ENCODE measurements at regions not wholly inside any gene's neighbourhood (a gene's known extent, or its start where the extent isn't known, plus 50 kb on each side); places are given as distances from the start of the nearest gene placed in this dataset.

DNA sequence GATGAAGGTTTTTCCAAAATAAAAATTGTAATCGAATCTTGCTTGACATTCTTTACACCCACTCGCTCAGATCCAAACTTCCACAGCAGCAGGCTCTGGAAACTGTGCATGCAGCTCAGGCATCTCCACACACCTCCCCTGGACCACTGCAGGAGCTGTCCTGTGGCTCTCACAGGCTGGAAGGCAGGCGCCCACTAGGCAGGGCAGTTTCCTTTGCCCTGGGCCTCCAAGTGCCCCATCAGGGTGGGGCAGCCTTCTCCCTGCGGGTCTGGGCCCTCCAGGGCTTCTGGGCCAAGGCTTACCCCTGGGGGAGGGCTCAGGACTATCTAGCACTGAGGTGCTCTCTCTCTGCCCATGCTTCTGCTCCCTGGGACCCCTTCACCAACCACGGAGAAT lies 114.5 kb upstream of the RPL38 start:
- H3K9me3 ChIP-seq = no peaks in the 10 kb centered on the region
- H3K27ac ChIP-seq = no peak overlapping the region
- H3K4me1 ChIP-seq (replicated peaks) = no peaks in the 10 kb centered on the region
- H3K36me3 ChIP-seq = no peaks in the 10 kb centered on the region
- 87% methylated on average over 4 of the region's 5 CpGs for WGBS
- no peaks in the 10 kb centered on the region for H3K27me3 ChIP-seq (replicated peaks; ENCODE audit: insufficient read depth)
- no peak overlapping the region for H3K4me3 ChIP-seq
- TF ChIP-seq, protein P1, sequence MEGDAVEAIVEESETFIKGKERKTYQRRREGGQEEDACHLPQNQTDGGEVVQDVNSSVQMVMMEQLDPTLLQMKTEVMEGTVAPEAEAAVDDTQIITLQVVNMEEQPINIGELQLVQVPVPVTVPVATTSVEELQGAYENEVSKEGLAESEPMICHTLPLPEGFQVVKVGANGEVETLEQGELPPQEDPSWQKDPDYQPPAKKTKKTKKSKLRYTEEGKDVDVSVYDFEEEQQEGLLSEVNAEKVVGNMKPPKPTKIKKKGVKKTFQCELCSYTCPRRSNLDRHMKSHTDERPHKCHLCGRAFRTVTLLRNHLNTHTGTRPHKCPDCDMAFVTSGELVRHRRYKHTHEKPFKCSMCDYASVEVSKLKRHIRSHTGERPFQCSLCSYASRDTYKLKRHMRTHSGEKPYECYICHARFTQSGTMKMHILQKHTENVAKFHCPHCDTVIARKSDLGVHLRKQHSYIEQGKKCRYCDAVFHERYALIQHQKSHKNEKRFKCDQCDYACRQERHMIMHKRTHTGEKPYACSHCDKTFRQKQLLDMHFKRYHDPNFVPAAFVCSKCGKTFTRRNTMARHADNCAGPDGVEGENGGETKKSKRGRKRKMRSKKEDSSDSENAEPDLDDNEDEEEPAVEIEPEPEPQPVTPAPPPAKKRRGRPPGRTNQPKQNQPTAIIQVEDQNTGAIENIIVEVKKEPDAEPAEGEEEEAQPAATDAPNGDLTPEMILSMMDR (IDR thresholded peaks at IDR 0.05) = no peak
- TF ChIP-seq POLR2AphosphoS5 (IDR thresholded peaks at IDR 0.05) (no peak), POLR2A (IDR thresholded peaks at IDR 0.05) (no peak)
- intact Hi-C loops (cut with DNase I) = no loop called here
- no peak for DNase-seq (ENCODE audit: low spot score)

DNA sequence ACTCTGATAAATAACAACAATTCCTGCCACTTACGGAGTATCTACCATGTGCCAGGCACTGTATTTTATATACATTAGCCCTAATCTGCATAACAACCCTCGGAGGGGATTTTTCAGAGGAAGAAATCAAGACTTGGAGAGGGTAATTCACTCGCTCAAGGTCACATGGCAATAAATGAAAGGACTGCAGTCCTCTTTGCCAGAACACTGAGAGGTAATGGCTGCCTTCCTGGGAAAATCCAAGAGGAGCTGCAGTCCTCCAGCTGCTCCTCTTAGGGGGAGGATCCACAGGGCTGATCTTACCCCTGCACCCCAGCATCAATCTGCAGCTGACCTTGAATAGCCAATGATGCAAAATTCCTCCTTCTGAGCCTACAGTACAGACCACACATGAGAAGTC lies 114.1 kb upstream of the RPL38 start:
- intact Hi-C loops (cut with DNase I) = no loop called here
- WGBS = 76% methylated on average over 3 of the region's 3 CpGs
- H3K9me3 ChIP-seq = no peaks in the 10 kb centered on the region
- no peaks in the 10 kb centered on the region for H3K4me1 ChIP-seq (replicated peaks)
- no peak overlapping the region for H3K4me3 ChIP-seq
- DNase-seq (ENCODE audit: low spot score) = no peak
- no peaks in the 10 kb centered on the region for H3K36me3 ChIP-seq
- H3K27me3 ChIP-seq (replicated peaks; ENCODE audit: insufficient read depth) = no peaks in the 10 kb centered on the region
- no peak for TF ChIP-seq POLR2AphosphoS5 (IDR thresholded peaks at IDR 0.05)
- TF ChIP-seq POLR2A (IDR thresholded peaks at IDR 0.05) = no peak
- TF ChIP-seq, protein P1 (IDR thresholded peaks at IDR 0.05) = no peak
- H3K27ac ChIP-seq = no peak overlapping the region

DNA sequence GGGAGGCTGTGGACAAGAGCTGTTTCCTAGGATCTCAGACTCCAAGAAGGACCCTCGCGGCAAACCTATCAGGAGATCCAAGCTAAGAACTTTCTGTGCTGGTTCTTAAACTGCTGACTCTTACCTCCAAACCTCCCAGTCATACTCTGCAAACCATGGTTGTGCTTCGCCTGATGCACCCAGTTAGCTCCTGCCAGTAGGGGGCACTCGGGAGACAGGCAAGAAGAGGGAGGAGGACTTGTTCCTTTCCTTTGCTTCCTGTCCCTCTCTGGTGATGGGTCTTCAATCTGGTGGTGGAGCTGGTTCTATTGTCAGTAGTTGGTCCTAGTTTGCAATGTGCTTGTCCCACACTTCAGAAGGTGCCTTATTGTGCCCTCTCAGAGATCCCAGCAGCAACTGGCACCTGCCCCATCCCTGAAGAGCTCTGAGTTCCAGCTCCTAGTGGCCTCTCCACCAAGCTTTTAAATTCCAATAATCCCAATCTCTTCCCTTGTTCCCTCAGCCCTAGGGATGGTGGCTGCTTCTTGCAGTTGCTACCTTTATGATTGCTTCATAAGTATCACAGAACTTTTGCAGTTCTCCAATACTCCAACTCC lies 113.5 kb upstream of the RPL38 start:
- H3K4me3 ChIP-seq = no peak overlapping the region
- no peaks in the 10 kb centered on the region for H3K9me3 ChIP-seq
- H3K4me1 ChIP-seq (replicated peaks) = no peaks in the 10 kb centered on the region
- TF ChIP-seq POLR2AphosphoS5 (IDR thresholded peaks at IDR 0.05) = no peak
- TF ChIP-seq, protein P1 (IDR thresholded peaks at IDR 0.05) = peak in 2 of 4 experiments; percentile 29 to 47
- H3K27me3 ChIP-seq (replicated peaks; ENCODE audit: insufficient read depth) = no peaks in the 10 kb centered on the region
- DNase-seq (ENCODE audit: low spot score) = peak; percentile 27
- H3K36me3 ChIP-seq = no peaks in the 10 kb centered on the region
- 28% methylated on average over 4 of the region's 4 CpGs for WGBS
- H3K27ac ChIP-seq = no peak overlapping the region
- intact Hi-C loops (cut with DNase I) = no loop called here

DNA sequence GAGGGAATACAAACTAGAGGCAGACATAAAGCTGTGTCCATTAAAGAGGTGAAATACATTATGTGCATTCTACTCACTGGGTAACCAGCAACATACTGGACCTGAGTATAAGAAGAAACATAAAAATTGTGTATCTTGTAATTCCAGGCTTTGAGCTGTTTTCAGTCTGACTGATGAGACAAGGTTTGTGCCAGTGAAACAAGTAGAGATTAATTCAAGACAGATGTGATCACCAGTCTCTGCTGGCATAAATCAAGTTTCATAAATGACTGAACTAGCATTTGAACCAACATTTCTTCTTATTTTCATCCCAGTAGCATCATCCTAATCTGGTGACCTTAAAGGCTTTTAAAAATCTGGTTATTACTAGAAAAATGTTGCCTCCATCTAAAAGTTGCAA lies 108.8 kb upstream of the RPL38 start:
- Histone ChIP-seq H3K36me3 (no peaks in the 10 kb centered on the region), H3K27ac (no peak overlapping the region), H3K4me3 (no peak overlapping the region), H3K27me3 (replicated peaks; ENCODE audit: insufficient read depth) (no peaks in the 10 kb centered on the region), H3K9me3 (no peaks in the 10 kb centered on the region), H3K4me1 (replicated peaks) (no peaks in the 10 kb centered on the region)
- TF ChIP-seq POLR2AphosphoS5 (IDR thresholded peaks at IDR 0.05) (no peak), POLR2A (IDR thresholded peaks at IDR 0.05) (no peak)
- TF ChIP-seq, protein P1 (IDR thresholded peaks at IDR 0.05) = no peak
- intact Hi-C loops (cut with DNase I) = no loop called here
- DNase-seq (ENCODE audit: low spot score) = no peak

DNA sequence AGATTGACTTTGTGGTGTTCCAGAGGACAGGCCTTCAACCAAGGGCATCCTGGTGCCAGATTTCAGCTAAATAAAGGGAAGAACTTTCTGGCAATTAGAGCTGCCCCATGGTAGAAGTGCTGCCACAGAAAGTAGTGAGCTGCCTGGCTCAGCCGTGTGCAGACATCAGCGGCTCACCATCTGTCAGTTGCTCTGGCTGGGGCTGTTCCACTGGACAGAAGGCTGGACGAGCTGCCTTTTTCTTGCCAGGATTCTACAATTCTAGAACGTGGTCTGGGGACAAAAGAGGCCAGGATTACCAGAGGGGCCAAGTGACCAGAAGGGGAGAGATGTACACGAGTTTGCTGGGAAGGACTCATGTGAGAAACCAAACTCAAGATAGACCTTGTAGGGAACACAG lies 107.0 kb upstream of the RPL38 start:
- no peaks in the 10 kb centered on the region for H3K4me1 ChIP-seq (replicated peaks)
- H3K4me3 ChIP-seq = no peak overlapping the region
- no peak overlapping the region for H3K27ac ChIP-seq
- TF ChIP-seq POLR2AphosphoS5 (IDR thresholded peaks at IDR 0.05) = no peak
- TF ChIP-seq, protein P1 (IDR thresholded peaks at IDR 0.05) = no peak
- TF ChIP-seq POLR2A (IDR thresholded peaks at IDR 0.05) = no peak
- no peak for DNase-seq (ENCODE audit: low spot score)
- no peaks in the 10 kb centered on the region for H3K9me3 ChIP-seq
- intact Hi-C loops (cut with DNase I) = no loop called here
- WGBS = 71% methylated on average over 5 of the region's 5 CpGs
- no peaks in the 10 kb centered on the region for H3K27me3 ChIP-seq (replicated peaks; ENCODE audit: insufficient read depth)
- H3K36me3 ChIP-seq = no peaks in the 10 kb centered on the region

All from prostate gland (tissue), 2 donors.